ENCODE measurements at regions not wholly inside any gene's neighbourhood (a gene's known extent, or its start where the extent isn't known, plus 50 kb on each side); places are given as distances from the start of the nearest gene placed in this dataset.

GRCh38 chr4:144531841-144532240, 114.1 kb upstream of the HHIP start:
- Histone ChIP-seq H3K4me3 (no peak overlapping the region), H3K27me3 (no peaks in the 10 kb centered on the region), H3K36me3 (no peaks in the 10 kb centered on the region), H3K4me1 (ENCODE audit: insufficient read depth) (no peaks in the 10 kb centered on the region), H3K27ac (no peak overlapping the region), H3K9me3 (no peaks in the 10 kb centered on the region)
- WGBS, 3 donors, result 40 to 55% (median 54%) methylated on average over 2 of the region's 2 CpGs
- TF ChIP-seq EP300 (IDR thresholded peaks at IDR 0.05), result no peak
- TF ChIP-seq POLR2A (IDR thresholded peaks at IDR 0.05), result no peak
- TF ChIP-seq CTCF (IDR thresholded peaks at IDR 0.05), result no peak
- intact Hi-C loops (cut with DNase I), result no loop called here
- DNase-seq, result no peak

- Histone ChIP-seq H3K9me3 (no peaks in the 10 kb centered on the region), H3K27ac (no peak overlapping the region), H3K27me3 (no peaks in the 10 kb centered on the region), H3K36me3 (no peaks in the 10 kb centered on the region), H3K4me1 (ENCODE audit: insufficient read depth) (no peaks in the 10 kb centered on the region), H3K4me3 (no peak overlapping the region)
- DNase-seq, result no peak
- WGBS, 3 donors, result 90 to 94% (median 90%) methylated on average over 2 of the region's 2 CpGs
- intact Hi-C loops (cut with DNase I), result no loop called here
- TF ChIP-seq CTCF (IDR thresholded peaks at IDR 0.05), result no peak
- no peak for TF ChIP-seq EP300 (IDR thresholded peaks at IDR 0.05)
- TF ChIP-seq POLR2A (IDR thresholded peaks at IDR 0.05), result no peak
These were observed 98.2 kb upstream of the HHIP start for GRCh38 chr4:144547678-144548298.

GRCh38 chr4:144556636-144557035, 89.3 kb upstream of the HHIP start:
- Histone ChIP-seq H3K27me3 (no peaks in the 10 kb centered on the region), H3K9me3 (no peaks in the 10 kb centered on the region), H3K27ac (no peak overlapping the region), H3K36me3 (no peaks in the 10 kb centered on the region), H3K4me3 (no peak overlapping the region), H3K4me1 (ENCODE audit: insufficient read depth) (no peaks in the 10 kb centered on the region)
- no peak for DNase-seq
- TF ChIP-seq POLR2A (IDR thresholded peaks at IDR 0.05) (no peak), CTCF (IDR thresholded peaks at IDR 0.05) (no peak), EP300 (IDR thresholded peaks at IDR 0.05) (no peak)
- intact Hi-C loops (cut with DNase I), result no loop called here
- 37 to 61% (median 59%) methylated on average over 1 of the region's 1 CpG for WGBS, 3 donors

- WGBS, 3 donors, result 71 to 73% (median 72%) methylated on average over 1 of the region's 1 CpG
- no peaks in the 10 kb centered on the region for H3K36me3 ChIP-seq
- H3K4me3 ChIP-seq, result no peak overlapping the region
- H3K27ac ChIP-seq, result no peak overlapping the region
- H3K4me1 ChIP-seq (ENCODE audit: insufficient read depth), result no peaks in the 10 kb centered on the region
- H3K9me3 ChIP-seq, result no peaks in the 10 kb centered on the region
- DNase-seq, result no peak
- intact Hi-C loops (cut with DNase I), result no loop called here
- no peak for TF ChIP-seq CTCF (IDR thresholded peaks at IDR 0.05)
- no peak for TF ChIP-seq POLR2A (IDR thresholded peaks at IDR 0.05)
- TF ChIP-seq EP300 (IDR thresholded peaks at IDR 0.05), result no peak
- no peaks in the 10 kb centered on the region for H3K27me3 ChIP-seq
These were observed 88.6 kb upstream of the HHIP start for GRCh38 chr4:144557404-144557803.

All from ovary (tissue), 7 donors.